22Rv1 (cell line): ENCODE measurements at regions not wholly inside any gene's neighbourhood (a gene's known extent, or its start where the extent isn't known, plus 50 kb on each side); places are given as distances from the start of the nearest gene placed in this dataset.

ENCODE experiments used
- ZFX ChIP-seq: fragments of 450-650 bp; IDR thresholded peaks from 2 replicates; pipeline ENCODE4 v1.6.1; 2017; ENCODE audit warnings: antibody characterized with exemption, borderline replicate concordance
- TF ChIP-seq, protein P1 (sequence below): fragments of 450-650 bp; IDR thresholded peaks from 2 replicates; pipeline ENCODE4 v1.5.1; 2017; ENCODE audit warnings: mild to moderate bottlenecking

DNA sequence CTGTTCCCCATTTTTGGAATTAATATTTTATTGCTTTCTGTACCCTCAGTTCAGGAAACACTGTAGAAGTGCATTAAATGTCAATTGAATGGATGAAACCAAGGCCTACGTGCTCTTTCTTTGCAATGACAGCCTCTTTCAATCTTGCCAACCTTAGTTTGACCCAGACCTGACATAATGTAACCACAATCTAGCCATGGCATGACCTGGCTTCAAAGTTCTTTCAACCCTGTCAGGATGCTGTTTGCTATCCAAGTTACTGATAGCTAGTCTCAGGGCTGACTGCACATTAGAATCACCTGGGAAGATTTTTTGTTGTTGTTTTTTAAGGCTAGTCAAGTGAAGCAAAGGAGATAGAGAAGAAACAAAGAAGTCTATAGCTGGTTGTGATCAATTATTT lies 190.9 kb upstream of the PKDCC start:
- TF ChIP-seq, protein P1, sequence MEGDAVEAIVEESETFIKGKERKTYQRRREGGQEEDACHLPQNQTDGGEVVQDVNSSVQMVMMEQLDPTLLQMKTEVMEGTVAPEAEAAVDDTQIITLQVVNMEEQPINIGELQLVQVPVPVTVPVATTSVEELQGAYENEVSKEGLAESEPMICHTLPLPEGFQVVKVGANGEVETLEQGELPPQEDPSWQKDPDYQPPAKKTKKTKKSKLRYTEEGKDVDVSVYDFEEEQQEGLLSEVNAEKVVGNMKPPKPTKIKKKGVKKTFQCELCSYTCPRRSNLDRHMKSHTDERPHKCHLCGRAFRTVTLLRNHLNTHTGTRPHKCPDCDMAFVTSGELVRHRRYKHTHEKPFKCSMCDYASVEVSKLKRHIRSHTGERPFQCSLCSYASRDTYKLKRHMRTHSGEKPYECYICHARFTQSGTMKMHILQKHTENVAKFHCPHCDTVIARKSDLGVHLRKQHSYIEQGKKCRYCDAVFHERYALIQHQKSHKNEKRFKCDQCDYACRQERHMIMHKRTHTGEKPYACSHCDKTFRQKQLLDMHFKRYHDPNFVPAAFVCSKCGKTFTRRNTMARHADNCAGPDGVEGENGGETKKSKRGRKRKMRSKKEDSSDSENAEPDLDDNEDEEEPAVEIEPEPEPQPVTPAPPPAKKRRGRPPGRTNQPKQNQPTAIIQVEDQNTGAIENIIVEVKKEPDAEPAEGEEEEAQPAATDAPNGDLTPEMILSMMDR = no peak
- TF ChIP-seq ZFX = no peak
